Kidney (tissue), 13 donors: ENCODE measurements at regions not wholly inside any gene's neighbourhood (a gene's known extent, or its start where the extent isn't known, plus 50 kb on each side); places are given as distances from the start of the nearest gene placed in this dataset.

ENCODE experiments used
- DNase-seq, 5 donors: peaks; one replicate each; pipeline ENCODE4 v3.0.0-alpha.2; 2013 to 2020
- FAIRE-seq: peaks from 2 replicates; lab custom pipeline; 2012; peaks lifted over from hg19 to GRCh38; lab: Jason Lieb, UNC
- H3K27ac ChIP-seq, 2 donors: one replicate each; pipeline ENCODE4 v1.7.0; 2013; ENCODE audit warnings: low read depth in 2 of 2, low read length in 2 of 2, inconsistent platforms in 1 of 2
- H3K27me3 ChIP-seq: one replicate; pipeline ENCODE4 v1.7.1; 2013; ENCODE audit warnings: low read length, inconsistent platforms; ENCODE audit not compliant: control insufficient read depth, insufficient read depth
- H3K36me3 ChIP-seq, 3 donors: one replicate each; pipeline versions ENCODE4 v1.7.0 to v1.7.1; 2013; ENCODE audit warnings: low read length in 3 of 3, control low read depth in 1 of 3, inconsistent platforms in 1 of 3; ENCODE audit not compliant: insufficient read depth in 3 of 3, control insufficient read depth in 2 of 3
- H3K4me1 ChIP-seq, 3 donors: one replicate each; pipeline versions ENCODE4 v1.7.0 to v1.7.1; 2013; ENCODE audit warnings: low read length in 3 of 3, inconsistent platforms in 1 of 3, low read depth in 1 of 3; ENCODE audit not compliant: control insufficient read depth in 2 of 3, insufficient read depth in 2 of 3
- H3K4me3 ChIP-seq, 3 donors: one replicate each; pipeline versions ENCODE4 v1.7.0 to v1.8.1; 2013; ENCODE audit warnings: low read length in 3 of 3, control low read depth in 1 of 3, inconsistent platforms in 1 of 3
- H3K9ac ChIP-seq, 3 donors: one replicate each; pipeline versions ENCODE4 v1.7.0 to v1.7.1; 2013; ENCODE audit warnings: low read length in 3 of 3, control low read depth in 1 of 3, inconsistent platforms in 1 of 3
- H3K9me3 ChIP-seq, 3 donors: one replicate each; pipeline versions ENCODE4 v1.7.0 to v1.7.1; 2013; ENCODE audit warnings: low read length in 3 of 3, control low read depth in 1 of 3, inconsistent platforms in 1 of 3; ENCODE audit not compliant: control insufficient read depth in 2 of 3, insufficient read depth in 1 of 3
- CTCF ChIP-seq: IDR thresholded peaks from 3 replicates; pipeline ENCODE4 v1.5.1; 2012; ENCODE audit warnings: mild to moderate bottlenecking, moderate library complexity, borderline replicate concordance; ENCODE audit not compliant: insufficient read depth; ENCODE audit errors: extremely low read depth
- intact Hi-C: fragments of 100-400 bp; cut with DNase I; formaldehyde crosslinking; loops from one replicate; pipeline ENCODE4 v1.11.1; 2022
- donor health status: control.
- donor health status: control.
- donor health status: control.
- donor health status: control.
- donor health status: control.
- donor health status: DM: yes; HTN: yes; CAD: no.
- donor health status: Normal renal cell carcinoma (clear cell type).

- Histone ChIP-seq H3K27ac (no peak overlapping the region), H3K9me3 (no peaks in the 10 kb centered on the region), H3K9ac (no peak overlapping the region), H3K4me3 (no peak overlapping the region), H3K36me3 (no peaks in the 10 kb centered on the region), H3K4me1 (no peaks in the 10 kb centered on the region), H3K27me3 (no peaks in the 10 kb centered on the region)
- FAIRE-seq (no peak), DNase-seq (no peak)
- intact Hi-C loops = no loop called here
- TF ChIP-seq CTCF = no peak
Measured at GRCh38 chr20:11380283-11380682, 537.4 kb upstream of the BTBD3 start.

GRCh38 chr20:11387189-11387754 lies 530.4 kb upstream of the BTBD3 start:
- H3K27me3 ChIP-seq = no peaks in the 10 kb centered on the region
- H3K9me3 ChIP-seq = no peaks in the 10 kb centered on the region
- DNase-seq (no peak), FAIRE-seq (no peak)
- no peak overlapping the region for H3K27ac ChIP-seq
- no peak for TF ChIP-seq CTCF
- H3K36me3 ChIP-seq = no peaks in the 10 kb centered on the region
- no peak overlapping the region for H3K9ac ChIP-seq
- intact Hi-C loops = no loop called here
- H3K4me3 ChIP-seq = no peak overlapping the region
- no peaks in the 10 kb centered on the region for H3K4me1 ChIP-seq

- Histone ChIP-seq H3K27me3 (no peaks in the 10 kb centered on the region), H3K27ac (no peak overlapping the region), H3K4me3 (no peak overlapping the region), H3K9ac (no peak overlapping the region), H3K36me3 (no peaks in the 10 kb centered on the region), H3K9me3 (no peaks in the 10 kb centered on the region), H3K4me1 (no peaks in the 10 kb centered on the region)
- FAIRE-seq (no peak), DNase-seq (no peak)
- intact Hi-C loops = no loop called here
- TF ChIP-seq CTCF = no peak
Measured at GRCh38 chr20:11389186-11389585, 528.5 kb upstream of the BTBD3 start.

GRCh38 chr20:11391591-11391990 lies 526.1 kb upstream of the BTBD3 start:
- Histone ChIP-seq H3K4me1 (no peaks in the 10 kb centered on the region), H3K4me3 (no peak overlapping the region), H3K9ac (no peak overlapping the region), H3K27ac (no peak overlapping the region), H3K36me3 (no peaks in the 10 kb centered on the region), H3K27me3 (no peaks in the 10 kb centered on the region), H3K9me3 (no peaks in the 10 kb centered on the region)
- intact Hi-C loops = no loop called here
- DNase-seq (no peak), FAIRE-seq (no peak)
- TF ChIP-seq CTCF = no peak
